ENCODE measurements at regions not wholly inside any gene's neighbourhood (a gene's known extent, or its start where the extent isn't known, plus 50 kb on each side); places are given as distances from the start of the nearest gene placed in this dataset.

GRCh38 chr2:114389021-114389420, 53.4 kb upstream of the DPP10 start:
- Histone ChIP-seq H3K36me3 (replicated peaks; ENCODE audit: insufficient read depth, low read length) (no peaks in the 10 kb centered on the region), H3F3A (ENCODE audit: insufficient read depth, low read length) (no peaks in the 10 kb centered on the region), H3K27me3 (replicated peaks; ENCODE audit: insufficient read depth, low read length) (no peaks in the 10 kb centered on the region), H3K9me3 (replicated peaks; ENCODE audit: insufficient read depth, low read length) (no peaks in the 10 kb centered on the region), H3K9me2 (replicated peaks; ENCODE audit: insufficient read depth, low read length) (no peaks in the 10 kb centered on the region), H4K20me1 (ENCODE audit: insufficient read depth, low read length) (no peaks in the 10 kb centered on the region), H3K4me2 (ENCODE audit: low read depth, low read length) (no peak overlapping the region), H3K27ac (ENCODE audit: low read length) (no peak overlapping the region), H2AFZ (ENCODE audit: low read length) (no peak overlapping the region), H3K4me3 (ENCODE audit: low read length) (no peak overlapping the region), H3K4me1 (ENCODE audit: low read length) (no peaks in the 10 kb centered on the region), H3K79me2 (ENCODE audit: low read length) (no peaks in the 10 kb centered on the region), H3K9ac (ENCODE audit: low read length) (no peak overlapping the region)
- no peak for DNase-seq
- TF ChIP-seq, protein P1, sequence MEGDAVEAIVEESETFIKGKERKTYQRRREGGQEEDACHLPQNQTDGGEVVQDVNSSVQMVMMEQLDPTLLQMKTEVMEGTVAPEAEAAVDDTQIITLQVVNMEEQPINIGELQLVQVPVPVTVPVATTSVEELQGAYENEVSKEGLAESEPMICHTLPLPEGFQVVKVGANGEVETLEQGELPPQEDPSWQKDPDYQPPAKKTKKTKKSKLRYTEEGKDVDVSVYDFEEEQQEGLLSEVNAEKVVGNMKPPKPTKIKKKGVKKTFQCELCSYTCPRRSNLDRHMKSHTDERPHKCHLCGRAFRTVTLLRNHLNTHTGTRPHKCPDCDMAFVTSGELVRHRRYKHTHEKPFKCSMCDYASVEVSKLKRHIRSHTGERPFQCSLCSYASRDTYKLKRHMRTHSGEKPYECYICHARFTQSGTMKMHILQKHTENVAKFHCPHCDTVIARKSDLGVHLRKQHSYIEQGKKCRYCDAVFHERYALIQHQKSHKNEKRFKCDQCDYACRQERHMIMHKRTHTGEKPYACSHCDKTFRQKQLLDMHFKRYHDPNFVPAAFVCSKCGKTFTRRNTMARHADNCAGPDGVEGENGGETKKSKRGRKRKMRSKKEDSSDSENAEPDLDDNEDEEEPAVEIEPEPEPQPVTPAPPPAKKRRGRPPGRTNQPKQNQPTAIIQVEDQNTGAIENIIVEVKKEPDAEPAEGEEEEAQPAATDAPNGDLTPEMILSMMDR (IDR thresholded peaks at IDR 0.05; ENCODE audit: low read length): no peak
- no peak for TF ChIP-seq EZH2 (optimal IDR thresholded peaks at IDR 0.05; ENCODE audit: low read depth, low read length)
- no peak for TF ChIP-seq EZH2phosphoT487 (IDR thresholded peaks at IDR 0.05; ENCODE audit: low read length)
